Stimulated activated memory B cell treated with anti-CD40 and anti-IgM and Interleukin-4, amounts not matched to agents 10 μg/mL and 1 μg/mL and 100 μg/mL, for 72 hours (primary cell): ENCODE measurements at regions not wholly inside any gene's neighbourhood (a gene's known extent, or its start where the extent isn't known, plus 50 kb on each side); places are given as distances from the start of the nearest gene placed in this dataset.
"Not testable (repeated sequence)": the region's sequence is repeated elsewhere in the genome, so short reads cannot be mapped to it uniquely, and the experiment has no call there.

ENCODE experiments used
- ATAC-seq: fragments of 150-1000 bp; cut with Tn5 transposase; 2 replicates; pipeline ENCODE4 v1.10.0; 2021
- H3K27ac Mint-ChIP-seq: one replicate; pipeline ENCODE4 v1.8.0; 2022; ENCODE audit warnings: mild to moderate bottlenecking, mixed read lengths
- H3K27me3 Mint-ChIP-seq: one replicate; pipeline ENCODE4 v1.8.0; 2022; ENCODE audit warnings: mixed read lengths
- H3K36me3 Mint-ChIP-seq: one replicate; pipeline ENCODE4 v1.8.0; 2022; ENCODE audit warnings: mixed read lengths
- H3K4me1 Mint-ChIP-seq: one replicate; pipeline ENCODE4 v1.8.0; 2022; ENCODE audit warnings: mixed read lengths
- H3K4me3 Mint-ChIP-seq: one replicate; pipeline ENCODE4 v1.8.0; 2022; ENCODE audit warnings: mild to moderate bottlenecking, moderate library complexity, mixed read lengths
- H3K9me3 Mint-ChIP-seq: one replicate; pipeline ENCODE4 v1.8.0; 2022; ENCODE audit warnings: mixed read lengths

- not testable (repeated sequence) for H3K4me1 Mint-ChIP-seq, H3K9me3 Mint-ChIP-seq, ATAC-seq, H3K27me3 Mint-ChIP-seq, H3K36me3 Mint-ChIP-seq, H3K27ac Mint-ChIP-seq, H3K4me3 Mint-ChIP-seq
These were observed 145.5 kb upstream of the CDH7 start for GRCh38 chr18:65605352-65605751.

DNA sequence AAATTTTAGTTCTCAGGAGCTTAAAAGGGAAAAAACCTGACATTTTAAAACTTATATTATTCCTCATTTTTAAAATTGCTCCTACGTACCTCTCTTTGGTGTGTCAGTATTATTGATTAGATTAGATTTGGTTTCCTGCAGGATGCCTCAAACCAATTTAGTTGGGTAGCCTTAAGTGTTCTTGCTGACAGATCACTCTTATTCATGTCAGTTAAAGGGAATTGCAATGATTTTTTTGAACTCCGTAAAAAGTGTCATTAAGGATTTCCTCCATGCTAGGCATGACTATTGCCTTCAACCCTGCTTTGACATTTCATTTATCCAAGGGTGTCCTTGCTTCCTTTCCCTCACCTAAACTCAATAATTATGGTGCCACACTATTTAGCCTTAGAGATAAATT, 149.0 kb upstream of the CDH7 start:
- no peak for ATAC-seq
- Mint-ChIP-seq H3K4me3 (no peak overlapping the region), H3K36me3 (no peaks in the 10 kb centered on the region), H3K4me1 (no peaks in the 10 kb centered on the region), H3K27me3 (no peaks in the 10 kb centered on the region), H3K27ac (no peak overlapping the region), H3K9me3 (peaks cover 2% of the 10 kb centered on the region)

DNA sequence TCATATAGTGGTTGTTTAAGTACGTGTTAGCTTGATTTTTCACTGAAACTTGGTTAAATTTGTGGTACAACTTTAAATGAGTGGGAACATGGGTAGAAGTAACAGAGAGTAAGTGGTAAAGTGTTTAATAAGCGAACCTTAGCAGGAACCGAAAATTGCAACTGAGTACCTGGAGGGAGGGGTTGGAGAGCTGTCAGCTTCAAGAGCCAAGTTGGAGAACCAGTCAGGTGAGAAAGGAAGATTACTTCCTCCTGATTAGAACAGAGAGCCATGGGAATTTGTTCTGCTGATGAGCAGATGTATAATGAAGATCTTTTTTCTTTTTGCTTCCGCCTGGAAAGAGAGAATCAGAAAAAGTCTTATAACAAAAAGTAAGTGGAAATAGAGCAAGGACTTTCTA, 158.4 kb upstream of the CDH7 start:
- no peak for ATAC-seq
- no peaks in the 10 kb centered on the region for H3K27me3 Mint-ChIP-seq
- no peaks in the 10 kb centered on the region for H3K4me1 Mint-ChIP-seq
- H3K9me3 Mint-ChIP-seq, result peaks cover 4% of the 10 kb centered on the region
- no peaks in the 10 kb centered on the region for H3K36me3 Mint-ChIP-seq
- no peak overlapping the region for H3K27ac Mint-ChIP-seq
- H3K4me3 Mint-ChIP-seq, result no peak overlapping the region

DNA sequence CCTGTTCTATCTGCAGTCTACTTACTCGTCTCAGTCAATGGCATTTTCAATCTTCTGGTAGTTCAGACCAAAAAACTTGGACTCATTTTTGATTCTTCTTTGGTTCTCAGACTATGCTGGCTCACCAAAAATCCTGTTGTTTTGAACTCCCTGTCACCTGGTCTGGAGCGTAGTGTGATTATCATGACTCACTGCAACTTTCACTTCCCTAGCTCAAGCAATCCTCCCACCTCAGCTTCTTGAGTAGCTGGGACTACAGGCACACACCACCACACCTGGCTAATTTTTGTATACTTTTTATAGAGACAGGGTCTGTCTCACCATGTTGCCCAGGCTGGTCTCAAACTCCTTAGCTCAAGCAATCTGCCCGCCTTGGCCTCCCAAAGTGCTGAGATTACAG, 163.3 kb upstream of the CDH7 start:
- peaks cover 5% of the 10 kb centered on the region for H3K9me3 Mint-ChIP-seq
- H3K27me3 Mint-ChIP-seq, result no peaks in the 10 kb centered on the region
- no peak overlapping the region for H3K27ac Mint-ChIP-seq
- no peak for ATAC-seq
- no peak overlapping the region for H3K4me3 Mint-ChIP-seq
- no peaks in the 10 kb centered on the region for H3K4me1 Mint-ChIP-seq
- no peaks in the 10 kb centered on the region for H3K36me3 Mint-ChIP-seq

GRCh38 chr18:65582094-65582493, 168.7 kb upstream of the CDH7 start:
- H3K9me3 Mint-ChIP-seq, H3K4me1 Mint-ChIP-seq, H3K36me3 Mint-ChIP-seq, H3K4me3 Mint-ChIP-seq, H3K27ac Mint-ChIP-seq, H3K27me3 Mint-ChIP-seq, ATAC-seq: not testable (repeated sequence)

GRCh38 chr18:65568866-65569265, 181.9 kb upstream of the CDH7 start:
- Mint-ChIP-seq H3K4me3 (no peak overlapping the region), H3K36me3 (no peaks in the 10 kb centered on the region), H3K4me1 (no peaks in the 10 kb centered on the region), H3K27me3 (no peaks in the 10 kb centered on the region), H3K9me3 (no peaks in the 10 kb centered on the region), H3K27ac (no peak overlapping the region)
- ATAC-seq, result no peak

GRCh38 chr18:65567372-65567771, 183.4 kb upstream of the CDH7 start:
- Mint-ChIP-seq H3K27ac (no peak overlapping the region), H3K4me1 (no peaks in the 10 kb centered on the region), H3K4me3 (no peak overlapping the region), H3K27me3 (no peaks in the 10 kb centered on the region), H3K9me3 (no peaks in the 10 kb centered on the region), H3K36me3 (no peaks in the 10 kb centered on the region)
- ATAC-seq, result no peak

DNA sequence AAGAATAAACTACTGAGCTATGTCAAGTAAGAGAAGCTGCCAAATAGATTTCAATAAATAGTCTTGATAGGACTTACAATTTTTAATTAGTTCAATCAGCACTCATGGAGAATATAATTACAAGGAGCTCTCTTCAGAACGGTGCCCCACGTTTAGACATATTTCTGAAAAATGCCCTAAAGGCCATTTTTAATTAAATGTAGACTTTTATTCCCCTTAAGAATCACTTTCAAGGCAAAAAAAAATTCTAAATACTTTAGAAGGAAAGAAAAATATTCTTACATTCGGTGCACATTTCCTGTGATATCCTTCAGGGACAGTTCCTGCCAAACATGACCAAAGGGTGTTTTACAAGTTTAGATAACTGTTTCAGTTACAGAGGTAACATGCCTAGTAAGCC, 202.5 kb upstream of the CDH7 start:
- Mint-ChIP-seq H3K36me3 (no peaks in the 10 kb centered on the region), H3K27ac (no peak overlapping the region), H3K4me3 (no peak overlapping the region), H3K9me3 (peaks cover 6% of the 10 kb centered on the region), H3K4me1 (no peaks in the 10 kb centered on the region), H3K27me3 (no peaks in the 10 kb centered on the region)
- no peak for ATAC-seq

DNA sequence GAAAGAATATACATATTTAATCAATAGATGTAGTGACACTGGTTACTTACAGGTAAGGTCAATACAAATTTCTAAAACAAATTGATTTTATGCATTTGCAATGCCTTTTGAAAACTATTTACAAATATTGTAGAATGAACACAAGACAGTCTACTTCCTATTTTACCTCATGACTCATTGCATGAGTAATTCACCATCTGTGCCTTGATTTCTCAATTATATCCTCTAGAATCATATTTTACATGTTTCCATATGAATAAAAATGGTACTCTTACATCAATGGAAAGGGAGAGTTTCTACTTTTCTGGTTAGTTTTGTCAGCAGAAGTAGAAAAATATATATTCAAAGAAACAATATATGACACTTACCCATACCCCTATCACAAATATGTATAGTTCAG, 203.8 kb upstream of the CDH7 start:
- no peak overlapping the region for H3K27ac Mint-ChIP-seq
- H3K27me3 Mint-ChIP-seq, result no peaks in the 10 kb centered on the region
- no peaks in the 10 kb centered on the region for H3K4me1 Mint-ChIP-seq
- no peaks in the 10 kb centered on the region for H3K36me3 Mint-ChIP-seq
- H3K9me3 Mint-ChIP-seq, result peaks cover 6% of the 10 kb centered on the region
- no peak for ATAC-seq
- H3K4me3 Mint-ChIP-seq, result no peak overlapping the region

DNA sequence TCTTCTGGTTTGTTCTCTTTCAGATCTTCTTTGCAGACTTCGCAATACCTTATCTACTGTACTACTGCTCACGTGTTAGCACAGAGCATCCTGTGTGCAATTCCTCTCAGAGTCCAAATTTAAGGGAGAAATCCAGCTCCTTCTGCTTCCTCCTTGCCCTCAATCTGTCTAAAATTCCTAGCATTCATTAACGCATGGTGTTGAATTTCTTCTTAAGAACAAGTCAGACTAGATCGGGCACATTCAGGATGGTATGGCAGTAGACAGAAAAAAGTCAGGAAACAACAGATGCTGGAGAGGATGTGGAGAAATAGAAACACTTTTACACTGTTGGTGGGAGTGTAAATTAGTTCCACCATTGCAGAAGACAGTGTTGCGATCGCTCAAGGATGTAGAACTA, 206.1 kb upstream of the CDH7 start:
- Mint-ChIP-seq H3K27me3 (no peaks in the 10 kb centered on the region), H3K36me3 (no peaks in the 10 kb centered on the region), H3K4me1 (no peaks in the 10 kb centered on the region), H3K9me3 (peaks cover 6% of the 10 kb centered on the region), H3K4me3 (no peak overlapping the region), H3K27ac (no peak overlapping the region)
- no peak for ATAC-seq

DNA sequence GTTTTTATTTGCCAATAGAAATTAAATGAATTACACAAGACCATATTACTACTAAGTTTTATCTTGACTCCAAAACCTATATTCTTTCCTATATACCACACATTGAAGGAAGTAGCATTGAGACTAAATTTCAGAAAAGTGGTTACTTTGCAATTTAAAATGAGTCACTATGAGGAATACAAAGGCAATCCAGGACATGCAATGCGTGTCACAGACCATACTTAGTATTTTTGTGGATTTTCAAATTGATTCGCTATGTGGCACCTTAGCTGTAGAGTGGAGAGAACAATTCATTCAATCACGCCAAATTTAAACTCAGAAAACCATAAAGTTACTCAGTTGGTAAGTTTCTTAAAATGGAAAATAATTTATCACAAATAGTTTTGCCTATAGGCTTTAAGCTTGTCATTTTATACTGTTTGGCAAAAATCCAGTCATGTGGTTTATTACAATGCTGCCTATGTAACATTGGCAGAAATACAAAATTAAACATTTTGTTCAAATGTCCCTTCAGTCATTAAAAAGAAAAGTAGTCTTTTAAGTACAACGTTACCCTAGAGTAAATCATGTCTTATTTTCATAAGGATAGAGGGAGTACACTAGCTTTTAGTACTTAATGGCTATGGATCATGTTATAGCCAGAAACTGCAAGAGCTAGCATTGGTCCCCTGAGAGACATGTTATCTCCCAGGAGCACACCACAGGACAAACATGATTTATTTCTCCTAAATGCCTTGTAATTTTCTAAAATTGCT, 222.8 kb upstream of the CDH7 start:
- no peaks in the 10 kb centered on the region for H3K36me3 Mint-ChIP-seq
- H3K4me3 Mint-ChIP-seq, result no peak overlapping the region
- no peak for ATAC-seq
- H3K4me1 Mint-ChIP-seq, result no peaks in the 10 kb centered on the region
- H3K27me3 Mint-ChIP-seq, result no peaks in the 10 kb centered on the region
- H3K27ac Mint-ChIP-seq, result no peak overlapping the region
- H3K9me3 Mint-ChIP-seq, result no peaks in the 10 kb centered on the region

- H3K27me3 Mint-ChIP-seq, result no peaks in the 10 kb centered on the region
- no peaks in the 10 kb centered on the region for H3K36me3 Mint-ChIP-seq
- H3K27ac Mint-ChIP-seq, result no peak overlapping the region
- H3K4me1 Mint-ChIP-seq, result no peaks in the 10 kb centered on the region
- no peak overlapping the region for H3K4me3 Mint-ChIP-seq
- peaks cover 3% of the 10 kb centered on the region for H3K9me3 Mint-ChIP-seq
- ATAC-seq, result no peak
These were observed 224.7 kb upstream of the CDH7 start for GRCh38 chr18:65526099-65526498.

GRCh38 chr18:65523461-65523860, 227.4 kb upstream of the CDH7 start:
- Mint-ChIP-seq H3K27me3 (no peaks in the 10 kb centered on the region), H3K36me3 (no peaks in the 10 kb centered on the region), H3K4me3 (no peak overlapping the region), H3K27ac (no peak overlapping the region), H3K4me1 (no peaks in the 10 kb centered on the region), H3K9me3 (peaks cover 3% of the 10 kb centered on the region)
- ATAC-seq, result no peak

- ATAC-seq, result no peak
- no peak overlapping the region for H3K27ac Mint-ChIP-seq
These were observed 227.9 kb upstream of the CDH7 start for GRCh38 chr18:65522907-65523306.

GRCh38 chr18:65516209-65516608, 234.6 kb upstream of the CDH7 start:
- Mint-ChIP-seq H3K36me3 (no peaks in the 10 kb centered on the region), H3K4me3 (no peak overlapping the region), H3K27ac (no peak overlapping the region), H3K9me3 (no peaks in the 10 kb centered on the region), H3K27me3 (no peaks in the 10 kb centered on the region), H3K4me1 (no peaks in the 10 kb centered on the region)
- no peak for ATAC-seq

More at GRCh38 chr18:65522907-65523306, 227.9 kb upstream of the CDH7 start:
- Mint-ChIP-seq H3K4me3 (no peak overlapping the region), H3K4me1 (no peaks in the 10 kb centered on the region), H3K9me3 (peaks cover 3% of the 10 kb centered on the region), H3K27me3 (no peaks in the 10 kb centered on the region), H3K36me3 (no peaks in the 10 kb centered on the region)

GRCh38 chr18:65498605-65499004, 252.2 kb upstream of the CDH7 start:
- no peaks in the 10 kb centered on the region for H3K36me3 Mint-ChIP-seq
- ATAC-seq, result no peak
- no peaks in the 10 kb centered on the region for H3K4me1 Mint-ChIP-seq
- no peaks in the 10 kb centered on the region for H3K9me3 Mint-ChIP-seq
- H3K27ac Mint-ChIP-seq, result no peak overlapping the region
- no peak overlapping the region for H3K4me3 Mint-ChIP-seq
- no peaks in the 10 kb centered on the region for H3K27me3 Mint-ChIP-seq

DNA sequence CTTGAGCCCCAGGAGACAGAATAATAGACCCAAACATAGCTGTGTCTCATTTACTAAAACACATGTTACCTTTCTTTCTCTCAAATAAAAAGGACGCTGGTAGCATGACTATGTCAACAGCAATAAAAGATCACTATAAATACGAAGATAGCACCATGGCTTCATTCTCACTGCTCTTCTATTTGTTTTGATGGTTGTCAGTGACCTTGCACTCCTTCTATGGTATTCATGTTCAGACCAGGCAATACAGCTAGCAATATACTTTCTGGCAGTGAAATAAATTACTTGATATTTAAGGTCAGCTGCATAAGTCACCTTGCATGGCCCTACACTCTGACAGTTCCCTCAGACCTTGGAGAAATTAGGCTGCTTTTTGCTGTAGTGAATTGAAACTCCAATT, 263.2 kb upstream of the CDH7 start:
- Mint-ChIP-seq H3K36me3 (no peaks in the 10 kb centered on the region), H3K9me3 (no peaks in the 10 kb centered on the region), H3K4me3 (no peak overlapping the region), H3K4me1 (no peaks in the 10 kb centered on the region), H3K27me3 (no peaks in the 10 kb centered on the region), H3K27ac (no peak overlapping the region)
- ATAC-seq, result no peak
